SK-N-MC (cell line): ENCODE measurements at regions not wholly inside any gene's neighbourhood (a gene's known extent, or its start where the extent isn't known, plus 50 kb on each side); places are given as distances from the start of the nearest gene placed in this dataset.

ENCODE experiments used
- DNase-seq: peaks from one replicate; pipeline ENCODE4 v3.0.0-alpha.2; 2011; ENCODE audit warnings: low read depth, low spot score
- H3K27ac ChIP-seq: fragments of 200-600 bp; sonication (generic); 2 replicates; pipeline ENCODE4 v1.5.1; 2016; ENCODE audit warnings: mixed run types
- H3K36me3 ChIP-seq: fragments of 200-600 bp; sonication (generic); 2 replicates; pipeline ENCODE4 v1.6.1; 2017; ENCODE audit warnings: antibody characterized with exemption, low read length, mixed read lengths; ENCODE audit not compliant: insufficient read depth
- H3K4me3 ChIP-seq: fragments of 200-600 bp; sonication (generic); 2 replicates; pipeline ENCODE4 v1.5.1; 2016
- H3K9ac ChIP-seq: fragments of 200-600 bp; sonication (generic); 2 replicates; pipeline ENCODE4 v1.8.0; 2017; ENCODE audit warnings: mixed run types, mixed read lengths; ENCODE audit not compliant: insufficient read length
- H3K9me3 ChIP-seq: fragments of 200-600 bp; sonication (generic); 2 replicates; pipeline ENCODE4 v1.6.1; 2017; ENCODE audit warnings: low read depth, mild to moderate bottlenecking, antibody characterized with exemption, low read length, moderate library complexity, mixed read lengths
- EZH2 ChIP-seq: fragments of 200-600 bp; sonication (generic); IDR thresholded peaks from one replicate; pipeline ENCODE4 v1.6.1; 2017; ENCODE audit warnings: antibody characterized with exemption
- FOXP2 ChIP-seq: optimal IDR thresholded peaks from 2 replicates; pipeline ENCODE3; 2011; ENCODE audit warnings: mild to moderate bottlenecking, moderate library complexity; ENCODE audit not compliant: insufficient read depth; ENCODE audit errors: extremely low read length, control extremely low read depth
- POLR2AphosphoS5 ChIP-seq: IDR thresholded peaks from 2 replicates; pipeline ENCODE4 v1.6.1; 2012; ENCODE audit warnings: mild to moderate bottlenecking, low read depth, low read length, borderline replicate concordance

GRCh38 chr3:24943961-24944360, 449.3 kb upstream of the THRB start:
- H3K4me3 ChIP-seq: no peak overlapping the region
- DNase-seq: no peak
- H3K9me3 ChIP-seq: no peaks in the 10 kb centered on the region
- TF ChIP-seq EZH2: no peak
- TF ChIP-seq FOXP2: no peak
- TF ChIP-seq POLR2AphosphoS5: no peak
- H3K36me3 ChIP-seq: no peaks in the 10 kb centered on the region
- no peak overlapping the region for H3K27ac ChIP-seq
- no peak overlapping the region for H3K9ac ChIP-seq

DNA sequence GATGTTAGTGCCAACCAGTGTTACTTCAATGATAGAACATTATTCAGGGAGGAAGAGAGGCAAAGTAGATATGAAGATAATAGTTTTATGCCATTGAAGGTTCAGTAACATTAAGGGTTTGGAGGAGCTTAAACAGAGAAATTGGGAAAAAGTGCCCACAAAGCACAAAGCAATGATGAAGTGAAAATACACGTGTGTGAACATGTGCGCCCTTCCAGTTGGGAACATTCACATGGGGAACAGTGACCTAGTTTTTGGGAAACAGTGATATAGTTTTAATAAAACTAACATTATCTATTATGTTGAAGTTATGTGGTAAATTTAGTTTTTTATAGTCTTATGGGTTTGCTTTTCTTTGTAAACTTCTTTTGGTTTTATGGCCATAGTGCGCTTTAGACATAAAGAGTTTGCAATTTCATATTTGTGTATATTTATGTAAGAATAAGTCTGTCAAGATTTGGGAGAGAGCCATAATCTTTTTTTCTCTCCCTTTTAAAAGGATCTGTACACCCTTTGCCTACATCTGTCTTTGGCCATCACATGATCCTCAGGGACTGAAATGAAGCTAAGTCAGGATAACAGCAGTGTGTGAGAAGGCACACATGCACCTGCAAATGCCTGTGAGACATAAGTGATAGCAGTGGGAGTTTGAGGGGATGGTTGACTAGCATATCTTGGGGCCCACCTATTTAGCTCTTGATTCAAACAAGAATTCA, 450.3 kb upstream of the THRB start:
- no peak for TF ChIP-seq POLR2AphosphoS5
- no peak for TF ChIP-seq FOXP2
- TF ChIP-seq EZH2: no peak
- no peak for DNase-seq
- H3K27ac ChIP-seq: no peak overlapping the region

DNA sequence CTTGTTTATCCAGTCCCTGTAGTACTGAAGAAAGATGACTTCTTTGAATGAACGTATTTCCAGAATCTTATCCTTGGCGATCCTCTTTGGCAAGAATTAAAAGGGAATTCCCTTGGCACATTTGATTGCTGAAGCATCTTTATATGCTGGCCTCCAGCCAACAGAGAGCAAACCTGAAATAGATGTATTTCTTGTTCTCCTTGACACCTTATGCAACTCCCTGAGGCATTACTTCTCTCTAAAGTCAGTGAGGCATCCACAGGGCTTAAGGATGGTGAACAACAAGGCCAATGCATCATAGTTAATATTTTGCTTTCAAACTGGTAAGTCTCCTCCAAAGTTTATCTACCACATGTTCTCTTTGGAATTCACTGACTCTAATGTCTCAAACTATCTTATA, 450.9 kb upstream of the THRB start:
- Histone ChIP-seq H3K4me3 (no peak overlapping the region), H3K27ac (no peak overlapping the region)
- TF ChIP-seq FOXP2: no peak
- no peak for TF ChIP-seq POLR2AphosphoS5
- no peak for TF ChIP-seq EZH2

More for the DNA sequence above, 450.3 kb upstream of the THRB start:
- H3K4me3 ChIP-seq: no peak overlapping the region
- no peak overlapping the region for H3K9ac ChIP-seq
- H3K9me3 ChIP-seq: no peaks in the 10 kb centered on the region
- no peaks in the 10 kb centered on the region for H3K36me3 ChIP-seq

DNA sequence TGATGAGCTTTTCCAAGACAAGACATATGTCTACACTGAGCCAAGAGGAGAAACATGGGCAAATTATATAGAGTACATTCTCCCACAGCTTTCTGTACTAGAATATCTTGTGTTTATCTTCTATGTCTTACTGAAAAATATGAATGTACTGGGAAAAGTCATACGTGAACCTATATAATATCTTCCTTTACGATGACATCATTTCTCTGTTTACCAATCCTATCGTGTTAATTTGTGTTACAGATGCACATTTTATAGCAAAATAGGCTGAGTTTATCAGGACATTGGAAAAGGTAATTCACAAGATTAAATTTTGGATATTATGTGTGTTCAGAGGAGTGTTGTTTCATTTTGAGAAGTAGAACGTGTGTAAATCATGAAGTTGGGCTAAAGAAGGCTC, 452.5 kb upstream of the THRB start:
- no peak overlapping the region for H3K4me3 ChIP-seq
- H3K9ac ChIP-seq: no peak overlapping the region
- H3K36me3 ChIP-seq: no peaks in the 10 kb centered on the region
- H3K27ac ChIP-seq: no peak overlapping the region
- DNase-seq: no peak
- H3K9me3 ChIP-seq: no peaks in the 10 kb centered on the region
- TF ChIP-seq POLR2AphosphoS5: no peak
- TF ChIP-seq EZH2: no peak
- TF ChIP-seq FOXP2: no peak

More for the DNA sequence above, 450.9 kb upstream of the THRB start:
- Histone ChIP-seq H3K36me3 (no peaks in the 10 kb centered on the region), H3K9ac (no peak overlapping the region), H3K9me3 (no peaks in the 10 kb centered on the region)
- no peak for DNase-seq

DNA sequence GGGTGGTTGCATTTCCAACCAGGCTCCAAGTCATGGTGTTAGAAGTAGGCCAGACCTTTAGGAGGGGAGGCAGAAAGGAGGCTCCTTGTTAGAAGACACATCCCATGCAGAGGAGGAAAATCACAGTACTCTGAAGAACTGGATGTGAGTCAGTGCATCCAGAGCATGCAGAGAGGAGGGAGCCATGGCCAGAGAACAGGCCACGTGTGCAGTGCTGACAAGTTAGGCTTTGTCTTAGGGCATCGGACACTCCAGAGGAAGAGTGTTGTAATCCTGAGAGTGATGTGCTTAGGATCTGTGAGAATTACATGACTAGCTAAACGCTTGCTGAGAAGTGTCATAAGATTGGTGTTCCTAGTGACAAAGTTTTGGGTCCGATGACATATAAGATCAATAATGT, 456.5 kb upstream of the THRB start:
- H3K27ac ChIP-seq: no peak overlapping the region
- H3K36me3 ChIP-seq: no peaks in the 10 kb centered on the region
- no peak overlapping the region for H3K9ac ChIP-seq
- H3K9me3 ChIP-seq: no peaks in the 10 kb centered on the region
- no peak for DNase-seq
- TF ChIP-seq POLR2AphosphoS5 (no peak), FOXP2 (no peak), EZH2 (no peak)
- no peak overlapping the region for H3K4me3 ChIP-seq

DNA sequence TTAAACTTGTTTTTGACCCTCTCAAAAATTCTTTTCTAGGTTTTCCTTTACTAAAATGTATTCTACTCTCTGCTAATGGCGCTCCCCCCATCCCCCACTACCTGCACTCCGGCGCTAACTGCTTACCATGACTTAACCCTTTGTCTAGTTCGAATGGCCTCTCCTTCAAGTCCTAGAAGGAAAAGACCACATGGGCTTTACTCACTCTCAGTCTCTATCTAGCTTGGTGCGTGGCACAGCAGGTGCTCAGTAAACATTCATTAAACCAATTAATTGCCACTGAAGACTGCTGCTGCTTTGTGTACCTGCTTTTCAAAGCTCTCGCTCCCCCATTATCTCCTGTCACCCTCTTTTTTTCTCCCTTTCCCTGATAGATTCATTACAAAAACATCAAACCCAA, 457.7 kb upstream of the THRB start:
- no peak for DNase-seq
- H3K27ac ChIP-seq: no peak overlapping the region
- no peak overlapping the region for H3K4me3 ChIP-seq
- no peaks in the 10 kb centered on the region for H3K36me3 ChIP-seq
- no peak overlapping the region for H3K9ac ChIP-seq
- TF ChIP-seq POLR2AphosphoS5: no peak
- no peak for TF ChIP-seq FOXP2
- TF ChIP-seq EZH2: no peak
- no peaks in the 10 kb centered on the region for H3K9me3 ChIP-seq

GRCh38 chr3:24953060-24953771, 458.6 kb upstream of the THRB start:
- no peak overlapping the region for H3K27ac ChIP-seq
- DNase-seq: no peak
- H3K4me3 ChIP-seq: no peak overlapping the region
- H3K9me3 ChIP-seq: no peaks in the 10 kb centered on the region
- no peak overlapping the region for H3K9ac ChIP-seq
- no peak for TF ChIP-seq POLR2AphosphoS5
- TF ChIP-seq FOXP2: no peak
- no peak for TF ChIP-seq EZH2
- no peaks in the 10 kb centered on the region for H3K36me3 ChIP-seq

DNA sequence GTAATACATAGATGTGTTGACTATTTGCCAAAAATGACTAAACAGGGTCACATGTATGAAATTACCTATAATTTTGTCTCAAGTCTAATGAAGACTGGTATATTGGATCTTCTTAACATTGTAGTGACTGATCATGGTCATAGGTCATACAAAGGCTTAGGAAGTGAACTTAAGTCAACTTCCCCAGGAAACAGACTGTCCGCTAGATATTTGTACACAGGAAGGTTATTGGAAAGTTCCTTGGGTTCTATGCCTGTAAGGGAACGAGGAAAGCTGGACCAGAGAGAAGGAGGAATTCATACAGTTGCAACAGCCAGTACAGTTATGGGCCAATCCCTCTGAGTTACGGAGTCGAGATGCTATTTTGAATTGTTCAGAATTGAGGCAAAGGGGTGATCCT, 462.0 kb upstream of the THRB start:
- Histone ChIP-seq H3K36me3 (no peaks in the 10 kb centered on the region), H3K9me3 (no peaks in the 10 kb centered on the region), H3K9ac (no peak overlapping the region), H3K4me3 (no peak overlapping the region), H3K27ac (no peak overlapping the region)
- no peak for DNase-seq
- no peak for TF ChIP-seq POLR2AphosphoS5
- no peak for TF ChIP-seq FOXP2
- TF ChIP-seq EZH2: no peak
